ENCODE measurements at regions not wholly inside any gene's neighbourhood (a gene's known extent, or its start where the extent isn't known, plus 50 kb on each side); places are given as distances from the start of the nearest gene placed in this dataset.
"Not testable (repeated sequence)": the region's sequence is repeated elsewhere in the genome, so short reads cannot be mapped to it uniquely, and the experiment has no call there.

DNA sequence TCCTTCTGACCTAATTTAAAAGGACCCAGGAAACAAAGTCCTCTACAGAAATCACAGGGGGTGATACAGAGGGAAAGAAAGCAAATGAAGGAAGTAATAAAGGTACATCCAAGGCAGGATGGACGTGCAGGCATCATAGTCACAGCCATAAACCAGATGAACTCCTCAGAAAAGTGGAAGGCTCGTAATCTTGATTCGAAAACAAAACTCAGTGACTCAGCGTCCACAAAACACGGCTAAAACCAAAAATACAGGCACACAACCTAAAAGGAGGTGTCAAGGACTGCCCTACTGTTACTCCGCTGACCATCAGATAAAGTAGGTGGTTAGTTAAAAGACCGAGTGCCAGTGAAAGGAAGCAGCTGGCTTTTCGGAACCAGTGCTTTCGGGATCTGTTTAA, 81.5 kb downstream of the TRIM69 start:
- not testable (repeated sequence) for DNase-seq (ENCODE audit: low spot score)

DNA sequence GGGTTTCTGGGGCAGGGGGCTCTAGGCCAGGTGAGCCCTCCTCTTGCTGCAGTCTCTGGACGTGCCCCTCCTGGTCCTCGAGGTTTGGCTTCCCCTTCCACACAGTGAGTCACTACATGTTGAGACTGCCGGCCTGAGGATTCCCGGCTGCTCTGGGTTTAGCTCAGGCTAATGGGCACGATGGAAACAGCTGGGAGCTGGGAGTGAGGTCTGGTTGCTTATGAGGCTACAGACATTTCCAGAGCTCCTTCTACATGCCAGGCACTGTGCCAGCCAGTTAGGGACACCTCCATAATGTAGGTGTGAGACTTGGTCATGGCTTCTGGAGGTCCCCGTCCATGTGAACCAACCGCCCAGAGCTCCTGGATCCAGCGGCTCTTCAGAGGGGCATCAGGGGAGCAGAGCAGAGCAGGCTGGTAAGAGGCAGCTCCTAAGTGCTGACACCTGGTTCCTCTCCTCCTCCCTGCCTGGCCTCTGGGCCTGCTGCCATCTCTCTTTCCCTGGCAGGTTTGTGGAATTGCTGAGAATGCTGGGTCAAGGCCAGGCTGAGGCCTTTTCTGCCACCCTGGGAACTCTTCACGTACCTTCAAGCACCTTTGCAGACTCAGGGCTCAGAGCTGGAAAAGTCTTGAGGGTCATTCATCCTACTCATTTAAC, 83.1 kb downstream of the TRIM69 start:
- not testable (repeated sequence) for DNase-seq (ENCODE audit: low spot score)

DNA sequence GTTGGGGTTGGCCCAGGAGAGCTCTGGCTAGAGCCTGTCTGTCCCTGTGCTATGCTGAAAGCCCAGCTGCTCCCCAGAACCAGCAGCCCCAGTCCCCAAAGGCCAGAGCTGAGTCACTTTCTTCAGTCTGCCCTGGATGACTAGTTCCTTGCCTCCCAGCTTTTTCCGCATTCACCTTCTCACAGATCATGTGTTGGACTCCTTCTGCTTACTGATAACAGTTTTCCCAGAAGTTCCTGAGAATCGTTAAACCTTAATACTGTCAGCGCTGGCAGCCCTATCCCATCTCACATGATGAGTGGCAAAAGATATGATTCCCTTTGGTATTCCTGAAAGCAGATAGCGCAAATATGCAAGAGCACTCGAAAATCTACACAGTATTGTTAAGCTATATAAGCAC, 84.2 kb downstream of the TRIM69 start:
- not testable (repeated sequence) for DNase-seq (ENCODE audit: low spot score)

DNA sequence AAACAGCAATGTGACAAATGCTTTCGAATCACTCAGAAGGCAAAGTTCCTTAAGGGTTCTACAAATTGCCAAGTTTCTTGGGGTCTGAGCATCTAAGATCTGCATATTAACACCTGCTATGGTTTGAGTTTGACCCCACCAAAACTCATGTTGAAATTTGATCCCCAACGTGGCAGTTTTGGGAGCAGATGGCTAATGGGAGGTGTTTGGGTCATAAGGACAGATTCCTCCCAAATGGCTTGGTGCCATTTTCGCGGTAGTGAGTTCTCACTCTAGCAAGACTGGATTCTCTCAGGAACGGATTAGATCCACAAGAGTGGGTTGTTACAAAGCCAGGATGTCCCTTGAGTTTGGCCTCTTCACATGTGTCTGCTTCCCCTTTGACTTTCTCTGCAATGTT, 84.6 kb downstream of the TRIM69 start:
- not testable (repeated sequence) for DNase-seq (ENCODE audit: low spot score)

DNA sequence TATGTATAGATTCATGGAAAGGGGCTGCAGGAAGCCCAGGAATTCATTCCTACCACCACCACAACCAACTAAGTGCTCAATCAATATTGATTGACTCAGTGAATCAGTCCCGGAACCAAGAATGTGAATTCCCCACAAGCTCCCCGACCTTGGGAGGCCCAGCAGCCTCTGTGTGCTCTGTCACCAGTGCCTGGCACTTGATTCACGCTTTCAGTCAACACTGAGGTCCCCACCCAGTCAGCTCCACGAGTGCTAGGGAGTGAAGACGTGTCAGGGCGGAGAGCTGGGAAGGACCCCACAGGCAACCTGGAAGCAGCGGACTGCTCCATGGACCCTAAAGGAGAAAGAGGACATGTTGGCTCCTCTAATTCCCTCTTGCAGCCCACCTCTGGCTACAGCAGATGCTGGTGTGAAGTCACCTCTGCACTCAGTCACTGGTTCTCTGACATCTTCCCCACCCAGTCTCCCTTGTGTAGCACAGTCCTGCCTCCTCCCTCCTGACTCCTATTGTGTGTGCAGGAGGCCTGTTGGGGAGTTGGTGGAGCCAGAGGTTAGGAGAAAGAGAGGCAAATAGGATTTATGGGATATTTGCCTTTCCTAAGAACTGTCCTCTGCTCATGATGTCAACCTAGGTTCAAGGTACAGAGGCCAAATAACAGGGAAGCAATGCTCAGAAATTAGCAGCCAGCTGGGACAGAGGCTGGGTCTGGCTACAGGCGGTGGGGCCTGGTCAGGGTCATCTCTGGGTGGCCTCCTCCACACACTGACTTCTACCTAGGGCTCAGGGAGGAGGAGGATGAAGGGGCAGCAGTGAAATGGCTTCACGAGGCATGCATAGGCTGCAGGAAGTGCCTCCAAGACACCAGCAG, 88.2 kb downstream of the TRIM69 start:
- DNase-seq (ENCODE audit: low spot score) = not testable (repeated sequence)

DNA sequence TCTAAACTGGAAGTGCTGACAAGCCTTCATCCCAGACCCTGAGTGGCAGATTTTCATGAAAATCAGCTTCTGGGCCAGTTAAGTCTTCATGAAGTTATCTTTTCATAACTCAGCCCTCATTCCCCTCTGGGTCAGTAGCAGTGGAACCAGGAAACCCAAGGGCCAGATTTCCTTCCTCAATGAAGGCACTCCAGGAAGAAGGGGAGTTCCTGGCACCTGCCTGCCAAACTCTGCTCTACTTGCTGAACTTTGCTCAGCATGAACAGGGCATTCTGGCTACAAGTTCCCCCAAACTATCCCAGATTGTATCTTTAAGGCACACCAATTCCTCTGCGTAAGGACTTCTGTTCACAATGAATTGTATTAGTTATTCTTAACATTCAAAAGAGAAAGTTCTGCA, 90.3 kb downstream of the TRIM69 start:
- not testable (repeated sequence) for DNase-seq (ENCODE audit: low spot score)

DNA sequence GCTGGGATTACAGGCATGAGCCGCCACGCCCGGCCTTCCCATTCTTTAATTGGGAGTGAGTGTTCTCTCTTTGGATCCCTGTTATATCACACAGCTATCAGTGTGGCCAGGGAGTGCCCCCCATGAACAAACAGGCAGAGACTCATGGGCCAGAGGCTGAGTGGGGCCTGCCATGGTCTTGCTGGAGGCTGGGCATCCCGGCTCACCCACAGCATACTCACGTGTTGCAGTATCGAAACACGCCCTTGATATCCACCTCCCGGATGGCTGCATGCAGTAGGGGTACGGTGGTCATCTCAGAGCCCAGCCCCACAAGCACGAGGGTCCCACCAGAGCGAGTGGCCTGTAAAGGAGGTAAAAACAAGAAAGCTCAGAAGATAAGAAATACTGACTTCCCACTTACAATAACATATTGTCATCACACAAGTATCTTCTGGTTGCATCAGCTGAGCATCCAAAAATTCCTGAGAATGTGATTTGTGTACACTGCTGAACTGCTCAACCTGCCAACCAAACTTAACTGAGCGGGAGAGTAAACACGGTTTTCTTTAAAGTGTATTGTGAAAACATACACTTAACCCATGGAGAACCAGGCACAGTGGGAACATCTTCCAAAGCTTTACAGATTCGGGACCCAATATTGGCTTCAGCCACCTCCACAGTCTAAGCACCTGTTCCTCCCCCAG, 92.0 kb downstream of the TRIM69 start:
- not testable (repeated sequence) for DNase-seq (ENCODE audit: low spot score)

DNA sequence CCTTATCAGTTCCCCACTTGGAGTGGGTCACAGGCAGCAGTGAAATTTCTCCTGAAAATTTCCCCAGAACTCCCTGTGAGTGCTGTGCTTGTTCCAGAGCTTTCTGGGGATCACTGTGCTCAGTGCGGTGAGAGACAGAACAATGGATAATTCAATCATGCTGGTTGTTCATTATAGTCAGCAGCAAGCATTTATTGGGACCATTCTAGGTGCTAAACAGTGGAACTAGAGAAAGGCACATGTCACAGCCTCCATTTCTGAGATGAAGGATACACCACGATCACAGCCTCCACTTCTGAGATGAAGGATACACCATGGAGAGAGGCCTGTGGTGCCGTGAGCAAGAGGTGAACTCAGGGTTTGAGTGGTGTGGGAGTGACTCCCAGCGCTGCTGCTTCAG, 92.8 kb downstream of the TRIM69 start:
- DNase-seq (ENCODE audit: low spot score) = not testable (repeated sequence)

DNA sequence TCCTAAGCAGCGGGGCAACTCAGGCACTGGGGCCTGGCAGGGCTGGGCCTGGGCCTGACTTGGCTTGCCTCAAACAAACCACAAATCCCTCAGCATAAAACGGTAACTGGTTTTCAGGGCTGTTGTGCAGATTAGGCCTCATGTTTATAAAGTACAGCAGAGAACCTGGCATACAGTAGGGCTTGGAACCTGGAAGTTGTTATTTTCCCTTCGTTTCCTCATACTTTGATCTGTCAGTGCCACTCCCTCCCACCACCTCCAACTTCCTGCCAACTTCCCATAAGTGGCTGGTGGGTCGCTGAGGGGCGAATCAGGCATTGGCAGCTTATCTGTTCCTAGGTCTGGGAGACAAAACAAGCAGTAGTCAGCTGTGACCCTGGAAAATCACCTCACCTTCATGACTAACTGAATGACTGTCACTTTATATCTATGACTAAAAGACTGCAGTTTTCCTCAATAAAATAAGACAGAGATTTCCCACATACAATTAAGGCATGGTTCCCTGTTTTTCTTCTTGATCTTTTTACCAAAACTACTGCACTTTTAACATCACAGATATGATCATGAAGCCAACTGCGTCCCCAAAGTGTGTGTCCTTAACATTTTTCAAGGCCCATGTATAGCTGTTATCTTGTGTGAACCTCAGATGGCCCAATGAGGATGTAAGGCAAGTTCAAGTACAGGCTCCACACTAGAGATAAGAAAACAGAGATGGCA, 94.5 kb downstream of the TRIM69 start:
- DNase-seq (ENCODE audit: low spot score) = peak; percentile 90

DNA sequence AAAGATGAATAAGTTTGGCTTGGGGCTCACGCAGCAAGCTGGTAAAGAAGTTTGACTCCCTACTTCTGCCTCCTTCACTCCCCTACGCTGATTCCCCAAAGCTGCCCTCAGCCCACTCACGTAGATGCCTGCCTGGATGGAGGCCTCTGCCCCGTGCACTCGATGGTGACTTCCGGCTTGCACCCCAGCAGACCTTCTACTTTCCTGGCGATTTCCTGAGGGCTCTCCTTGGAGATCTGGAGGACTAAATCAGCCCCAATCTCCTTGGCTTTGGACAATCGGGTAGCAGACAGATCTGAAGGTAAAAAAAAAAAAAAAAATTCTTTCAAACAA, 95.0 kb downstream of the TRIM69 start:
- DNase-seq (ENCODE audit: low spot score) = not testable (repeated sequence)

DNA sequence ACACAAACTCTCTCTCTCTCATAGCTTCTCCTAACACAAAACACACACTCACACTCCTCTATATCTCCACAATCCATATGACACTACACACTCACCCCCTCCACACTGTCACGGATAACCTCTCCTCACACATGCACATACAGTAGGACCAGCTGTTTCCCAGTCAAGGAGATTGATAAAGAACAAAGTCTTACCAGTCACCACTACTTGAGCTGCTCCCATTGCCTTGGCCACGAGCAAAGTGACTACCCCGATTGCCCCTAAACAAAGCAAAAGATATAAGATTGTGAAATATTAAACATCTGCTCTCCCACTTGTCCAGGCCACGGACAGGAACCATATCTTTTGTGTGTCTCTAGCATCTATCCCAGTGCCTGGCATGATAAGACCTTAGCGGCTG, 95.8 kb downstream of the TRIM69 start:
- not testable (repeated sequence) for DNase-seq (ENCODE audit: low spot score)

DNA sequence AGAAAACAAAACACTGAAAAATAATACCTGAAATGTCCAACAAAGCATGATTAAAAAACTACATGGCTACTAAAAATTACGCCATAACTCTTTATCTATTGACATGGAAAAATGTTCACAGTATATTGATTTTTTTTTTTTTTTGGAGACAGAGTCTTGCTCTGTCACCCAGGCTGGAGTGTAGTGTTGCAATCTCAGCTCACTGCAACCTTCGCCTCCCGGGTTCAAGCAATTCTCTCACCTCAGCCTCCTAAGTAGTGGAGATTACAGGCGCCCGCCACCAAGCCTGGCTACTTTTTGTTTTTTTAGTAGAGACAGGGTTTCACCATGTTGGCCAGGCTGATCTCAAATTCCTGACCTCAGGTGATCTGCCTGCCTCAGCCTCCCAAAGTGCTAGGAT, 96.8 kb downstream of the TRIM69 start:
- not testable (repeated sequence) for DNase-seq (ENCODE audit: low spot score)

DNA sequence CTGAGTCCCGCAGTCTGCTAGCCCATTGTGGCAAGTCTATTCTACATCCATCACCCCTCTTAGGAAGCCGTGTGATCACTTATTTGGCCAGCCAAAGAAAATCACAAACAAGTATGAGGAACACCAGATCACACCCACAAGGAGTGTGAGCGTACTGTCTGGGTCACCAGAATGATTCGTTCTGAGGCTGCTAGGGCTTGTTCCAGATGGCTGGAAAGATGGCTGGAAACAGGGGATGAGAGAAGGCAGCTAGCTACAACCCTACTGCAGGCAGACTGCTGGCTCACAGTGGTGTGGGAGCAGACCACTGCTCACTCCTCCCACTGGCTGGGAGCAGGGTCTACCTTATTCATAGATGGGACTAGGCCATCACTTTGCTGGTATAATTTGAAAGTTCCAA, 97.4 kb downstream of the TRIM69 start:
- DNase-seq (ENCODE audit: low spot score) = peak; percentile 76

DNA sequence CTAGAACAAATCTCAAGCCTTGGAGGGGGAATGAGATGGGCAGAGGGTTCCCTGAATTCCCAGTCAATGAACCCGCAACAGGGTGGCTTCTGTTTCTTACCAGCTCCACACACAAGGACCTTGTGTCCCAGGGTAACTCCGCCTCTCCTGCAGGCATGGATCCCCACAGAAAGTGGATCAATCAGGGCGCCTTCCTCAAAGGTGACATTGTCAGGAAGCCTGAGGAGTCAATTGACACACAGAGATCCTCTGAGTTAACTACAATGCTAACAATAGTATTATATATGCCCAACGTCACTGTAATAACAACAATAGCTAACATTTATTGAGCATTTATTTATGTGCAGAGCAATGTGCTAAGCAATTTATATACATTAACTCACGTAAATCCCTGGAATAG, 98.8 kb downstream of the TRIM69 start:
- not testable (repeated sequence) for DNase-seq (ENCODE audit: low spot score)

DNA sequence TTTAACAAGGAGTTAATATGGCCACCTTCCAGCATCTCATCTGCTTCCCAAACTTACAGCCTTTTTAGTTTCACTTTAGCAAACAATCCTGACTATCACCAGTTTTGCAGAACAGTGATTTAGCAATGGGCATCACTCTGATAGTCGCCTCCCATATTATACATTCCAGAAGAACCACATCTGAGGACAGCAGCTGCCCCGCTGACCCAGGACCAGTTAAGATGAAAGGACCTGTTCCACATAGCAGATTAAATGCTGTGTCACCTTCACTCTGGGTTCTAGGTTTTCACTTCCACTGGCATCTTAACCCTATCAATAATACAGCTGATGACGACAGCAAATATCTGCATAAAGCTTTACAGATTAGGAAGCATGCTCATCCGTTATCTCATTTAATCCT, 99.8 kb downstream of the TRIM69 start:
- DNase-seq (ENCODE audit: low spot score) = peak; percentile 32

DNA sequence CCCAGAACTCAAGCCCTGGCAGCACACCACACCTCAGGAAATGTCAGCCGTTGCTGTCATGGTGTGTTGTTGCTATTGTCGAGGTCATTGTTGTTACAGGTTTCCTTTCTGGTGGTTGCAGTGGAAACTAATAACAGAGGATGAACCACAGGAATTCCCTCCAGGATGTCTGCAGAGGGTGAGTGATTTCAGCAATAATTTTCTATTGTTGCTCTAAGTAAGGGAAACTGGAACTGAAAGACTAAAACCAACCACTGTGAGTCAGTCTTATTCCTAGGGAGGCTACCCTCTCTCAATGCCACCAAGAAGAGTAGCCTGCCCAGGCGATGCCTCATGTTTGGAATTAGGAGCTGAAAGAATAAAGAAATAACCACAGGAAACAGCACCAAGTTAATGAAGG, 102.6 kb downstream of the TRIM69 start:
- peak; percentile 92 for DNase-seq (ENCODE audit: low spot score)

DNA sequence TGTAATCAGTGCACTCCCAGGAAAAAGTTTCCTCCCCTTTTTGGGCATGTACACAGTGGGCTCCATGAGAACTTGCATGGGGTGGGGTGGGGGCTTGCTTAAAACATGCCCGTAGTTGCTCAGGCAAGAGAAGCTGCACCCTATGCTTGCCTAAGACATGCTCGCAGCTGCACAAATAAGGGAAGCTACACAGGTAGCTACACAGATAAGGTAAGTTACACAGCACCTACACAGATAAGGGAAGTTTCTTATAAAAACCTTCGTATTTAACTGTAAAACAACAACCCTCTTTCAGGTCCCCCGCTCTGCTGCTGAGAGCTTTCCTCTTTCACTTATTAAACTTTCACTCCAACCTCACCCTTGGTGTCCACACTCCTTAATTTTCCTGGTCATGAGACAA, 105.4 kb downstream of the TRIM69 start:
- not testable (repeated sequence) for DNase-seq (ENCODE audit: low spot score)

DNA sequence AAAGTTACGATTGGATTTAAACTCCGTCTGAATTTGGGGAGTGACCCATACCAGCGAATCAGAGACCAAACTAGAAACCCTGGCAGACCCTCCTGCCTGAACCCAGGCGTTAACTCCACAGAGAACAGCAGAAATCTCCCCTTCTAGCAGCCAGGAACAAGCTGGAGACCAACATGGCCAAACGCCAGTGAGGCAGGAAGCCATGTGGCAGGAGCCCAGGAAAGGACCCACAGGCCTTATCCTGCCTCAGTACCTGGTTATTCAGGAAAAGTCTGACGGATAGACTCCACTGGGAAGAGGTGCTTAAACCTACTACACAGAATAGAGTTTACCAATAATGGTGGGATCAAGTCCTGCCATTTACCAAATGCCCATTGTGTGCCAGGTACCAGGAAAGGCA, 106.6 kb downstream of the TRIM69 start:
- DNase-seq (ENCODE audit: low spot score) = not testable (repeated sequence)

DNA sequence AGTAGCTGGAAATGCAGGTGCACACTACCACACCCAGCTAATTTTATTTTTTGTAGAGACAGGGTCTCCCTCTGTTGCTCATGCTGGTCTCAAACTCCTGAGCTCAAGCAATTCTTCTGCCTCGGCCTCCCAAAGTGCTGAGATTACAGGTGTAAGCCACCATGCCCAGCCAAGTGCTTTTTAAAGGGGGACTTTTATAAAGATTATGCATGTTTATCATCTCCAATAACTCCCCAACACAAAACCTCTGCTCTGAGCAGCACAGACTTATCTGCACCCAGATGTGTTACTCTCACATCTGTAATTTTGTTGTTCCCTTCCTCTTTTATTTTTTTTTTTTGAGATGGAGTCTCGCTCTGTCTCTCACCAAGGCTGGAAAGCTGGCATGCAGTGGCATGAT, 108.6 kb downstream of the TRIM69 start:
- DNase-seq (ENCODE audit: low spot score) = not testable (repeated sequence)

DNA sequence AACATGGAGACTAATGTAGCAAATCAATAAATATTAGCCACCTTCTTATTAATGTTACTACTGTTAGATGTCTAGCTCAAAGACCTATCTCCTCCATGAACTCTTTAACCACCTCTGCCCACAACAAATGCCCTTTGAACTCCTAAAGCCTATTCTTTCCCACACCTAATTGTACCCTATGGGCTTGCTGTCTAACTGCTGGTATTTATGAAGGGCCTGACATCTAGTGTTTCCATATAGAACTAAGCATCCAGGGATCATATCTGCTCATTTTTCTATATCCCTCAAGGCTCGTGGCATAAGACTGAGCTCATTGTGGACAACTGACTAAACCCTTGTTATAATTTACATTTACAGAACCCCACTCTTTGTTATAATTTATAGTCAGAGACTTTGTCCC, 109.8 kb downstream of the TRIM69 start:
- DNase-seq (ENCODE audit: low spot score) = not testable (repeated sequence)

DNA sequence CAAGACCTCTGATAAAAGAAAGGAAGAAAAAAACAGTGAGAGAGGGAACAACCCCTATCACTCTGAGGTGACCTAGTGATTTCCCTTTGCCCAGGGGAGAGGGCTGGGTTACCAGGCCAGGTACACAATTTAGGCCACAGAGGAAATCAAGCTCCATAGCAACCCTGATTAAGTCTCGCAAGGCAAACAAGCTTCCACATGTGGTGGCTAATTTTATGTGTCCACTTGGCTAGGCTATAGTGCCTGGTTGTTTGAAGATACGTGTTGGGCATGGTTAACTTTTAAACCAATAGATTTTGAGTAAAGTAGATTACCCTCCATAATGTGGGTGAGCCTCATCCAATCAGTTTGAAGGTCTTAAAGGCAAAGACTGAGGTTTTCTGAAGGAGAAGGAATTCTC, 108.9 kb upstream of the TERB2 start:
- DNase-seq (ENCODE audit: low spot score) = not testable (repeated sequence)

DNA sequence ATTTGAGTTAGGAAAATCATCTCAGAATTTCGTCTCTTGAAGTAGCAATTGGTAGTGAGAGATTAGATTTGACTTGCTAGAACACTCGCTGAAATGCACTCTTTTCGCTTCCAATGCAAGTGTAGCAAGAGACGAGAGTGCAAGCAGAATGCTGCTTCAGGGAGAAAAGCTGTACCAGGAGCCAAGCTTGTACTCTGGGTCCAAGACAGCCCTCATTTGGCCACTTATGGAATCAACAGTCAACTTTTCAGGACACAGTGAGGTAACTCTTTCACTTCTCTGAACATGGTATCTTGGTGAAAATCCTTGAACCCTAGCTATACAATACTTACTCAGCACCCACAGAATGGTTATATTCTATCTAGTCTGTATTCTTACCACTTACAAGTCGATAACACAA, 107.6 kb upstream of the TERB2 start:
- DNase-seq (ENCODE audit: low spot score) = not testable (repeated sequence)

Measured in kidney tubule cell (primary cell).